HK-2 (cell line): ENCODE measurements at regions not wholly inside any gene's neighbourhood (a gene's known extent, or its start where the extent isn't known, plus 50 kb on each side); places are given as distances from the start of the nearest gene placed in this dataset.
"Not testable (repeated sequence)": the region's sequence is repeated elsewhere in the genome, so short reads cannot be mapped to it uniquely, and the experiment has no call there.

ENCODE experiments used
- DNase-seq: peaks from one replicate; pipeline ENCODE4 v3.0.0-alpha.2; 2018; ENCODE audit not compliant: unreplicated experiment

DNA sequence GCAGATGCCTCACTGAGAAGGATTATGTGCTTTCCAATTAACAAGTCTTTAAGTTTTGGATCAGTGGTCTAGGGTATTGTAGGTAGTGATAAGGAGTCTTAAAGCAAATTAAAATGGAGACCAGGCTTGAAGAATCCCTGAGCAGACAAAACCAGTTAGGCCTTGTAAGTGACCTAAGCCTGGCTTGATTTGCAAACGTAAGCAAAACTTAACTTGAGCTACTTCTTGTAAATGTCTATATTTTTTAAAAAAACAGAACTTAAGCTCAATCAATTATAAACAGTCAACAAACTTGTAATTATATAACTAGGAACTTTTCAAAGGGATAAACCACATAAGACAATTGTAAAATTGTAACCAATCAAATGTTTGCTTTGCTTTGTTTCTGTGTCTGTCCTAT lies 72.7 kb upstream of the NALF2 start:
- no peak for DNase-seq

DNA sequence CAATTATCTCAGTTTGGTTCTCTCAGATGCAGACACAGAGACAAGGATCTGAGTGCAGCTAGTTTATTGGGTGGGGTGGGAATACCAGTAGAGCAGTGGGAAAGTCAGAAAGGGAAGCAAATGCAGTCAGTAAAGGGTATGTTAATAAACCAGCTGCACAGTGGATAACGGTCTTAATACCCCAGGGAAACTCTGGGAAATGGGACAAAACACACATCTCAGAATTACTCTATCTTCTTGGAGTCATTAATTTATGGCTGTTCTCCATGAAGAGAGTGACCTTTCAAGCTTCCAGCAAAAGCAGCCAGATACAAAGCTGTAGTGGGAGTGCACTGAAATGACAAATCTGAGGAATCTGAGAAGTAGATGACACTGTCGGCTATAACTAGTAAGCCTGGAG lies 73.3 kb upstream of the NALF2 start:
- no peak for DNase-seq

DNA sequence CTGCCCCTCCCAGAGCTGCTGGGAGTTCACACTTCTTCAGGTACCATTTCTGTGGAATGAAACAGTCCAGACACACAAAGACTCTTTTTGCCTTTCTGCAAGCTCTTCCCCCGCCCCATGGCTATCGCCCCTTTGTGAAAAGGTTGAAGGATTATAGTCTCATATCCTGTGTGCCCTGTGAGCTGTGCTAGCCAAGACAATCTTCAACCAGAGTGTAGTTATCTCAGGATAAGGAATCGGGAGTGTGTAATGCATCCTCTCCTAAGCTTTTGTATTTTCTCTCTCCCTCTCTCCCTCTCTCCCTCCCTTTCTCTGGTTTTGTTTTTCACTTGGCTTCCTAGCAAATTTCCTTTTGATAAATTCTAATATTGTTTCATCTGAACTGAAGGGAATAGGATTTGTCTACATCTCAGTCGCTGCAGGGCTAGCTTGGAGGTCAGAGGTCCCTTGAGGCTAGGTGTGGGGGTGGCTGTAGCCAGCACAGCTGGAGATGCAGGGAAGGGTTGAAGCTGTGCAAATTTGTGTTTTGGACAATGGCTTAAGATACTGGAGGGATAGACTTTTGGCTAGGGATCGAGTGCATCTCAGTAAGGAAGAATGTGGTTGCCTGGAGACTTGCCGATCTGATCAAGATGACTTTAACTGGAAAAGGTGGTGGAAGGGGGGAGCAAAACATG lies 74.6 kb upstream of the NALF2 start:
- no peak for DNase-seq

DNA sequence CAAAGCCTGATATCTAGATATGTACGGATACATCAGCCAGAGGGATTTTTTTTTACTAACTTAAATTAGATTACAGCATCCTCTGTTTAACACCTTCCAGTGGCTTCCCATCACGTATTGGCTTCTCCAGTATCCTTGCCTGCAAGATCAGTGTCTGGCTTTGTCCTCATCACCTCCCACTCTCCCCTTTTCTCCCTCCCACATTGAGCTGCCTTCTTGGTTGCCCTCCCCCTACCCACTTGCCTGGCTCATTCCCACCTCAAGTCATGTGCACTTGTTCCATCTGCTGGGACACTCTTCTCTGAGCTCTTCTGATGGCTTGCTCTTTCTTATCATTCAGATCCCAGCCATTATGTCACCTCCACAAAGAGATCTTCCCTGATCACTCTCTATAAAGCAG lies 75.9 kb upstream of the NALF2 start:
- no peak for DNase-seq

DNA sequence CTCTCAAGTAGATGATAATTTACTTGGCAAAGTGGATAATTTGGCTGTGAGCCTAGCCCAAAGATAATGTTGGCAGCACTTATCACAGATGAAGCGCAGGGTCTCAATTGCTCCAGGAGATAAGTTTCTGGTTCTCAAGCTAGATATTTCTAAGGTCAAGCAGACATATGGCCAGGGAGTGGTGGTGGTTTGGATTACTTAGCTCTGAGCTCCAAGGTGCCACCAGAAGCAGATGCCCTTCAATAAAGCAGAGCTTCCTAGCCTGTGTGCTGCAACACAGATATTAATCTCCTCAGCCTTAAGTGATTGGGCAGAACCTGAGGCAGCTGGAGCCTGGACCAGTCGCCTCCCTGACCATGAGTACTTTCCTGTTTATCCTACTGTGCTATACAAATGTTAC lies 79.2 kb upstream of the NALF2 start:
- DNase-seq, result no peak

DNA sequence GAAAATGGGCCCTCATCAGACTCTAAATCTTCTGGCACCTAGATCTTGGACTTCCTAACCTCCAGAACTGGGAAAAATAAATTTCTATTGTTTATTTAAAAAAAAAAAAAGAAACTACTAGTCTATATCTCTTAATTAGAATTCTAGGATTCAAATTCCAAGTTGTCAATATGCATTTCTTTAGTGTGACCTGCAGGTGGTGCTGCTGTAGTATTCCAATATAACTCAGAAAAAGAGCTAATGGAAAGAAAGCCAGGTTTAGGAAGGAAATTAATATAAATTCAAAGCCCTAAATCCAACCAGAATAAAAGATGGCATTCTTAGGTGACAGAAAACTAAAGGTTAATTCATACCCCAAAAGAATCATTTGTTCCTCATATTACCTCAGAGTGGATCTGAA lies 80.0 kb upstream of the NALF2 start:
- DNase-seq, result no peak

DNA sequence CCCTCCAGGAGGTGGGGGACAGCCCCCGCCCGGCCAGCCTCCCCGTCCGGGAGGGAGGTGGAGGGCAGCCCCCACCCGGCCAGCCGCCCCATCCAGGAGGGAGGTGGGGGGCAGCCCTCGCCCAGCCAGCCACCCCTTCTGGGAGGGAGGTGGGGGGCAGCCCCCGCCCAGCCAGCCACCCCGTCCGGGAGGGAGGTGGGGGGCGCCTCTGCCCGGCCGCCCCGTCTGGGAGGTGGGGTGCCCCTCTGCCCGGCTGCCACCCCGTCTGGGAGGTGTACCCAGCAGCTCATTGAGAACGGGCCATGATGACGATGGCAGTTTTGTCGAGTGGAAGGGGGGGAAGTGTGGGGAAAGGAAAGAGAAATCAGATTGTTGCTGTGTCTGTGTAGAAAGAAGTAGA lies 81.9 kb upstream of the NALF2 start:
- DNase-seq, result not testable (repeated sequence)

DNA sequence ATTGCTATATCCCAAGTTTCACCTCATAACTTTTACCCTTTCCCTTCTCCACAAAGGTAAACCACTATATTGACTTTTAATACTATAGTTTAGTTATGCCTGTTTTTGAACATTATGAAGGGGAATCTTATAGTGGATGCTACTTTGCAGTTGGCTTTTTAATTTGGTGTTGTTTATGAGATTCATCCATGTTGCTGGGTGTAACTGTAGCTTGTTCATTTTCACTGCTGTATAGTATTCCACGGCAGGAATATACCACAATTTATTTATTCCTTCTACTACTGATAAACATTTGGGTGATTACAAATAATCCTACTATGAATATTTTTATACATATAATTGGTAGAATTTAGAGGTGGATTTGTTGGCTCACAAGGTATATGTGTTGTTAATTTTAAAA lies 88.4 kb upstream of the NALF2 start:
- DNase-seq, result no peak

DNA sequence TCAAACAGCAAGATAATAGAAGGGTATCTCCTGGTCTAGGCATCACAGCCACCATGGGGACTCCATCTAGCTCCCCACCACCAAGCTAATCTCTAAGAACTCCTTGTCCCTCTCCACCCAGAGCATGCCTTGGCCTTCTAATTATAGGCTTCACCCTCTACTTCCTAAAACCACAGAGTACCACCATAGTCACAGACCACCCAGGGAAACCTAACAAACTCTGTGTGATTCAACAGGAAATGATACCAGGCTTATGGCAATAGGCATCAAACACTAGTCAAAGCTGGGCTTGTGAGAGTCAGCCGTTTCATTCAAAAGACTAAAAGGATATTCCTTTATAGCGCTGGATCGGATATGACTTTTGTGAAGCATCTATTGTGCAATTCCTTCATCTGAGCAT lies 91.5 kb upstream of the NALF2 start:
- no peak for DNase-seq

DNA sequence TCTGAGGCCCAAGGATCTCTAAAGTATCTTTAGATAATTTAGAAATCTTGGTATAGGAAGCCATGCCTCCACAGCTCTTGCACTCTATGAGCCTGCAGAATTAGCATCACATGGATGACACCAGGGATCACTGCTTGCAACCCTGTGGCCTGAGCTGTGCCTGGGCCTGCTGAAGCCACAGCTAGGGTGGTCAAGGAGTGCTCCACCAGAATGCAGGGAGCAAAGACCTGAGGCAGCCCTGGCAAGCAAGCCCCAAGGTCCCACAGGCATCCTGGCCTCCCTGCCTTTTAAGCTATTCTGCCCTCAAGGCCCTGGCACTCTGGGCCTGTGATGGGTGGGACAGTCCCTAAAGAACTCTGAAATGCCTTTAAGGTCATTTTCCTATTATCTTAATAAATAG lies 105.2 kb upstream of the NALF2 start:
- DNase-seq, result no peak

DNA sequence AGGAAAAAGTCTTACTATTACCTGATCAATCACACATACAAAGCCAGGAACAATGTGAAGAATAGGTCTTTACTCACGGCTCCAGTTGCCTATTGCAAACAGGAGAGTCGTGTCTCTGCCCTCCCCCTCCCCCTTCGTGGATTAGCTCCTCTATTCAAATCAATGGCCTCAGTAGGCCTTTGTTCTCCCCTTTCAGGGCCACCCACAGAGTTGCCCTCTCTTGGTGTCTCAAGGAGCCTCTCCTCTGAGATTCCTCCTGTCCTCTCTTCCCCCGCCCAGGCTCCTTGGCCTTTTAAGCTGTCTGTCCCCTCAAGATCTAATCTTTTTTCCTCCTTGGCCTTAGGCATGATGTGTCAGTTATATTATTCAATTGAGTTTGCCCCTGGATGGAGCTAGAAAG lies 107.2 kb upstream of the NALF2 start:
- no peak for DNase-seq

DNA sequence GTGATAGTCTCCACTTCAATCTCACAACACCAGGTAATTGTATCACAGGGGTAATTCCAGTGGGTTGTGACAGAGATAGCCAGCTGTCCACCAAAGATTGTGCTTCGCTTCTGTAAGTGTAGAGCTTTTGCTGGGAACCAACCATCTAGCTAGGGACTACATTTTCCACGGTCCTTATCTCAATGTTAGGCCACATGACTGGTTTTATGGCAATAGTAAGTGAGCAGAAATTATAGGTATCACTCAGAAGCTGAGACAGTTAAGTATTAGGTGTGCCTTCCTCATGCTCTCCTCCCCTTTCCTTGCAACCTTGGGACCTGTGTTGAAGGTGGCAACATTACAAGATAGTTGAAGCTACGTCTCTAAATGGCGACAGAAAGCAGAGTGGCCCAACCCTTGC lies 108.8 kb upstream of the NALF2 start:
- no peak for DNase-seq

DNA sequence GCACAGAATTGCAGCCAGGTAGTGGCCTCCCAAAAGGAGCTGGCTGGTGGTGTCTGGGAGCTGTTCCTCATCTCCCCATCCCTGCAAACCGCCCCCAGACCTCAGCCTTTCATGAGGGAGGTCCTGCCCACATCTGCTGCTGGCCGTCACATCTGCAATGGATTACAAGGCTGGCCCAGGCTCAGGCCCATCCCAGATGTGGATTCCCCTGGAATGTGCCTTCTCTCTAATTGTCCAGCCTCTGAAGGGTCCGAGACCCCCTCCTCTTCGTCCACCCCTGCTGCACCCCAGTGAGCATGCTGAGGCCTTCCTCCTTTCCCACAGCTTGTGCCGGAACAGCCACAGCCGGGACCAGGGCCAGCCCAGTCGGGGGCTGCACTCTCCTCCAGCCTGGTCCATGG lies 115.0 kb upstream of the NALF2 start:
- DNase-seq, result no peak

DNA sequence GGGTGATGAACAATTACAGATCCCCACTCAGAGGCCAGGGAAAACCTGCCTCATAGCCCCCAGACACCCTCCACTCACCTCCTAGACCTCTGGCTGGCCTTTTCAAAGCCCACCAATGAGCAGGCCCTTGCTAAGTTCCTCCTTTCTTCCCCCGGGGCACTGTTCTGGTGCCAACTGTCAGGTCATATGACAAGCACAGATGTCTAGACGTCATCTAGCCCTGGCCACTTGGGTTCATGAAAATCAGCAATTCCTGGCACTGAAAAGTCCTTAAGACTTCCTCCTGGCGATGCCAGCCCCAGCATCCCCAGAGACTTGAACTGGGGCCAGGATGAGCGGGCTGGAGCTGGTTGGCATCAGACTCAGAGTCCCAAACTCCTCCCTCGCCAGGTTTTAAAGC lies 115.6 kb upstream of the NALF2 start:
- DNase-seq, result no peak

DNA sequence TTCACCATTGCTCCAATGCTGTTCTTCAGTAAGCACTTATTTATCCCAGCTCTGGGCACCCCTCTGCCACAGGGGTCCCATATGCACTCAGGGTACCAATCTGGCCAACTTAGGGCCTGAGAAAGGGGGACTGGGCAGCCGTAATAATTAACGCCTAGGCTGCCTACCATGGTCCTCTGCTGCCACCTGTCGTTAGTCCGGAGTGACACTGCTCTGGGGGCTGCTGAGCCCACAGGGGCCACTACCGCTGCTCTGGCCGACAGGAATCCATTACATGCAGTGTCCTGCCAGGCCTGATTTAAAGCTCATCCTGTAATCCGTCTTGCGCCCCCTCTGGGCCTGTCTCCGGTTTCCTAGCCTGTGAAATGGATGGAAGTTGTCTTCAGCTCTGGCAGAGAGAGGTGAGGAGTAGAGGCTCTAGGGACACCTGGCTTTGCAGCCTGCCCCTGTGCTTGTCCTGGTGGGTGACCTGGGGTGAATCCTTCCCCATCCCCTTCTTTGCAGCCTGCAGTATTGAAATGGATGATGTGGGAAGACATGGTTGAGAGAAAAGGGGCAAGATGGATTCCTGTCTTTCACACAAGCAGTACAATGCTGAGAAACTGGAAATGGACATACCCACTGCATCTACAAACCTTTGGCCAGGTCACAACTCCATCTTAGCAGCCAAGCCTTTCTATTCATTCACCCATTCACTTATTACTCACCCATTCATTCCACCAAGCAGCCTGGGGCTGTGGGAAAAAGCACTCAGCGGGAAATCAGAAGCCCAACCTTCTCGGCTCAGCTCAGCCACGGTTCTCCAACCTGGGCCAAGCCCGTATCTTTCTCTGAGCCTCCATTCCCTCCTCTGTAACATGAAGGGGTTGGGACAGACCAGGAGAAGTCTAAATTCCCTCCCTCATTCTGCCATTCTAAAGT lies 116.3 kb upstream of the NALF2 start:
- DNase-seq, result peak; percentile 45

DNA sequence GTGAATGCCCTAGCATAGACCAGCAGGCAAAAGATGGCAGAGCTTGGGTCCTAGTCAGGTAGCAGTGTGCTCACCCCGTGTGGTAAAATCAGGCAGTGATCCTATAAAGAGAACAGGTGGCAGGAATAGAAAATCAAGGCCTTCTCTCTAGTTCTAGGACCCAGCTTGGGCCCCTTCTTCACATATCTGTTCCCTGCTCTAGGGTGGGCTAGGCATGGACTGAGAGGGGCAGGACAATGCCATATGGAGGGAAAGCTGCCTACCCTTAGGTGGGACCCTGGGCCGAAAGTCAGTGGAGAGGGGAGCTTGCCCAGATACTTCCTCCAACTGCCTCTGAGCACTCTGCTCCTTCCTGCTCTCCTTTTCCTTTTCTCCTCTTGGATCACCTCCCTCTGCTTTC lies 117.4 kb upstream of the NALF2 start:
- DNase-seq, result no peak

DNA sequence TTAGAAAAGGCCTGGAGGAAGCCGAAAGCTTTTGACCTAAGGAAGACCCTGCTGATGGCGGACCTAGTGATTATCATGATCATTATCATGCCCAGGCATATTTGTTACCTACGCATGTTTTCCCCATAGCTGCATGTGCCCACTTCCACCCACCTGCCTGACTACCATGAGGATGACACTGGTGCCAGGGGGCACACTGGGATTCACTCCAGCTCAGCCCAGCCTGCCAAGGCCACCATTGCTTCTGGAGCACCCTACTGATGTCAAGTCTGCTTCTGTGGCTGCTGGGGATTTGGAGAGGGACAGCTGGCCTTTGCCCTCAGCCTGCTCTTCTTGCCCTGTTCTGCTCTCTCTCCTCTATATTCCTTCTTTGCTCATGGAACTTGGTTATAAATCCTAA lies 124.7 kb upstream of the NALF2 start:
- no peak for DNase-seq

DNA sequence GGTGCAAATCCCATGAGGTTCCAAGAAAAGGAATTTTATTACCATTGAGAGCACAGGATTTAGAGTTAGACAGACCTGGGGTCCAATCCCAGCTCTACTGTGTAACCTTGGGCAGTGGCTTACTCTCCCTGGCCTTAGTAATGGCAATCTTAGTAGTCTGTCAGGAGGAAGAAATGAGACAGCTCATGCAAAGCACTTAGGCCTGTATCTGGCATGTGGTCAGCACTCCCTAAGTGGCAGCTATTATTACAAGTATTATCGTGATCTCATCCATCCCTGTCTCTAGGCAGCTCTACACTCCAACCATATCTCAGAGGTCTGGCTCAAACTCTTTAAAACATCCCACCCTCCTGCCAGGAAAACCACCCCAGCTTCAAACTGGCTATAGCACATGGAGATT lies 129.6 kb upstream of the NALF2 start:
- no peak for DNase-seq

DNA sequence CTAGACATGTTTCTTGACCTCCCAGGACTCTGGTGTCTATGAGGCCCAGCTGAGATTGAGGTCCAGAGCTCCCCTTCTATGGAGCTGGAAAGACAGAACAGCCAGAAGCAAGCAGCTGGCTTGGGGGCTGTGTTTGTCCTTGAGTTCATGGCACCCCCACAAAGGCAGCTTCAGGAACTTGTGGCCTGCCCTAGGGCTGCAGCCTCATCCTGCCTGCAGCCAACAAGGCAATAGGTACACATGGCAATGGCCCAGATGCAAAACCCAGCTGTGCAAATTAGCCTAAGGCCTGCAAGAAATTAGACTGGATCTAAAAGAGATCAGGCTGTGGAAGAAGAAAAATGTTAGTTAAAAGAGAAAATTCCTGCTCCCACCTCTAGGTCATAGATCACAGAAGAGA lies 131.7 kb upstream of the NALF2 start:
- DNase-seq, result no peak

DNA sequence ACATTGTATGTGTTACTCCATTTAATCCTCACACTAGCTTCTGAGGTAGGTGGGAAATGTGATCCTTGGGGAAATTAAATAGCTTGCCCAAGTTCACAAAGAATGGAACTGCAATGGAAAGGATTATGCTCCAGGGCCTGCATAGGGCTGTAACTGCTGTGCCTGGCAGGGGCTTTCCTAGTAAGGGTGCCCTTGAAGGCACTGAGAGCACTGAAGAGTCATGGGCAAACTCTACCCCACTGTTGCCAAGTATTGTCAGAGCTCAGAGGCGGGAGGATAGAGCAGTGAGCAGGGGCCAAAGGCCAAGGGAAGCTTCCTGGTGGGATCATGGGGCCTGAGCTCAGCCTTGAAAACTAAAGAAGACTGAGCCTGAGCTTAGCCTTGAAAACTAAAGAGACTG lies 133.0 kb upstream of the NALF2 start:
- DNase-seq, result no peak

DNA sequence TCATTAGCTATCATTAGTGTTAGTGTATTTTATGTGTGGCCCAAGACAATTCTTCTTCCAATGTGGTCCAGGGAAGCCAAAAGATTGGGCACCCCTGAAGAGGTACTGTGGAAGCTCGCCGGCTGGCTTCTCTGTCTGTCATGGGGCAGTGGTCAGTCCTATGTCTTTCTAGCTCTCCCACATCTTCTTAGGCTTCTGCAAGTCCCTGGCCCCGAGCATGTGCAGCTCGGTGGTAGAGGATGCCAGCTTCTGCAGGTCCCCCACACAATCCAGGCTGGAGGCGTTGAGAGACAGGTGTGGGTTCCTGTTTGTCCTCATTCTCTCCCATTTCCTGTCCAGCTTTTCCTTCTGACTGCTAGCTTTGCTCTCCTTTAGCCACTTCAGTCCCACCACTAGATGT lies 134.1 kb upstream of the NALF2 start:
- DNase-seq, result no peak

DNA sequence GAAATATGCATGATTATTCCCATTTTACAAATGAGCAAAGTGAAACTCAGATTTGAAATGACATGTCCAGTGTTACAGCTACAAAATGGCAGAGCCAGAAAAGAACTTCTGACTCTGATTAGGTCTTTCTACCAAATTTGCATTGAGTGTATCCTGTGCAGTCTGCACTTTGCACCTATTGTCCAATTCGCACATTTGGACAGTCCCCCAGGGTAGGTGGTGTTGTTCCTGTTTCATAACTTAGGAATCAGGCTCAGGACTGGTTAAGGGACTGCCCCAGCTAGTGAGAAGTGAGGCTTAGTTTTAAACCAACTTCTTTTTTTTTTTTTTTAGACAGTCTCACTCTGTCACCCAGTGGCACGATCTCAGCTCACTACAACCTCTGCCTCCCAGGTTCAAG lies 137.9 kb upstream of the NALF2 start:
- no peak for DNase-seq

DNA sequence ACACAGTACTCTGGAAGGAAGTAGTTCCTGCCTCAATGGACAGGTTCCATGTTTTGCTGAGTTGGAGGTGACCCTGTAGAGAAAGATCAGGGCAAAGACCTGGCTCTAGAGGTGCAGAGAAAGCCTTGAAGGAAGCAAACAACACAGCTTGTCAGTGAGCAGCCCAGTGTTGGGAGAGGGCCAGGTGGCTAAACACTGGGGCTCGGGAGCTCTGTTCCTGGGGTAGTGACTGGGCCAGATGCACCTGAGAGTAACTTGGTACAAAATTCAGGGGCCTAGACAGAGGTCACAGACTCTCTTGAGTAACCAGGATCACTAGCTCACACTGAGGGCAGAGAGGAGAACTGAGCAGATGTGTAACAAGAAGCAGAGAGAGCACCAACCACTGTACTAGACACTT lies 138.4 kb upstream of the NALF2 start:
- DNase-seq, result no peak

DNA sequence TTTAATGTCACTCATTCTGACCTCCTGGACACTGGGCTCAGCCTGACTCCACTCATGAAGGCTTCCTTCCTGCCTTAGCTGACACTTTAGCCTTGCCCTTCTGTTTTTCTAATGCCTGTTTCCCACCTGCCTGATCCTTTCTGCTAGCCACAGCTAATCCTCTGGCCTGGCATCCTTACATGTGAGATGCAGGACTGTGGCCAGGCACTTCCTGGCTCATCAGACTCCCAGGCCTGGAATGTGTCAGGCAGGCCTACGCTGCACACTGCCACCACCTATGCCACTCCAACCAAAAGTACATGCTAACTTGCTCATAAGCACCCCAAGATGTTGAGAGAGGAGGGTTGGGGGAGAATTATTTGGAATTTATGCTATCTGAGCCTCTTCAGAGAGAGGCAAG lies 138.8 kb upstream of the NALF2 start:
- DNase-seq, result no peak
